ENCODE measurements at regions not wholly inside any gene's neighbourhood (a gene's known extent, or its start where the extent isn't known, plus 50 kb on each side); places are given as distances from the start of the nearest gene placed in this dataset.

DNA sequence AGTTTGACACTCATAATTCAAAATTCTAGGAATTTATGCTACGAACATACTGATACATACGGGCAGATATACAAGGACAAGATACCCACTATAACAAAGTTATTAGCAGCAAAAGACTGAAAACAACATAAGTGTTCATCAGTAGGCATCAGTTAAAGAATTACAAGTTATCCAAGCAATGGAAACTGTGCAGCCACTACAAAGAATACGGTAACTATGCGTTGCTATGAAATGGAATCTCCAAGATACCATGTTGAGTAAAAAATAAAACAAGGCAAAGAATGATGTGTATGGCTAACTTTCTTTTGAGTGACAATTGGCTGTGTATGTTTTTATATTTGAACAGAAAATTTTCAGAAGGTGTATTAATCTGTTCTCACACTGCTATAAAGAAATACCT is 151.7 kb downstream of the ADAMTS15 start:
- TF ChIP-seq TAF1 (IDR thresholded peaks at IDR 0.05; ENCODE audit: borderline replicate concordance, insufficient read depth, low read length) (no peak), POLR2AphosphoS5 (IDR thresholded peaks at IDR 0.05; ENCODE audit: low read depth, low read length) (no peak), FOXP2 (optimal IDR thresholded peaks at IDR 0.05; ENCODE audit: borderline replicate concordance, extremely low read depth, extremely low read length, insufficient read depth) (no peak), SIN3A (IDR thresholded peaks at IDR 0.05; ENCODE audit: borderline replicate concordance, insufficient read depth, low read length) (no peak)
- TF ChIP-seq, protein P1, sequence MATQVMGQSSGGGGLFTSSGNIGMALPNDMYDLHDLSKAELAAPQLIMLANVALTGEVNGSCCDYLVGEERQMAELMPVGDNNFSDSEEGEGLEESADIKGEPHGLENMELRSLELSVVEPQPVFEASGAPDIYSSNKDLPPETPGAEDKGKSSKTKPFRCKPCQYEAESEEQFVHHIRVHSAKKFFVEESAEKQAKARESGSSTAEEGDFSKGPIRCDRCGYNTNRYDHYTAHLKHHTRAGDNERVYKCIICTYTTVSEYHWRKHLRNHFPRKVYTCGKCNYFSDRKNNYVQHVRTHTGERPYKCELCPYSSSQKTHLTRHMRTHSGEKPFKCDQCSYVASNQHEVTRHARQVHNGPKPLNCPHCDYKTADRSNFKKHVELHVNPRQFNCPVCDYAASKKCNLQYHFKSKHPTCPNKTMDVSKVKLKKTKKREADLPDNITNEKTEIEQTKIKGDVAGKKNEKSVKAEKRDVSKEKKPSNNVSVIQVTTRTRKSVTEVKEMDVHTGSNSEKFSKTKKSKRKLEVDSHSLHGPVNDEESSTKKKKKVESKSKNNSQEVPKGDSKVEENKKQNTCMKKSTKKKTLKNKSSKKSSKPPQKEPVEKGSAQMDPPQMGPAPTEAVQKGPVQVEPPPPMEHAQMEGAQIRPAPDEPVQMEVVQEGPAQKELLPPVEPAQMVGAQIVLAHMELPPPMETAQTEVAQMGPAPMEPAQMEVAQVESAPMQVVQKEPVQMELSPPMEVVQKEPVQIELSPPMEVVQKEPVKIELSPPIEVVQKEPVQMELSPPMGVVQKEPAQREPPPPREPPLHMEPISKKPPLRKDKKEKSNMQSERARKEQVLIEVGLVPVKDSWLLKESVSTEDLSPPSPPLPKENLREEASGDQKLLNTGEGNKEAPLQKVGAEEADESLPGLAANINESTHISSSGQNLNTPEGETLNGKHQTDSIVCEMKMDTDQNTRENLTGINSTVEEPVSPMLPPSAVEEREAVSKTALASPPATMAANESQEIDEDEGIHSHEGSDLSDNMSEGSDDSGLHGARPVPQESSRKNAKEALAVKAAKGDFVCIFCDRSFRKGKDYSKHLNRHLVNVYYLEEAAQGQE (IDR thresholded peaks at IDR 0.05; ENCODE audit: insufficient read depth in 1 of 2, low read depth in 2 of 2, low read length in 2 of 2): no peak

DNA sequence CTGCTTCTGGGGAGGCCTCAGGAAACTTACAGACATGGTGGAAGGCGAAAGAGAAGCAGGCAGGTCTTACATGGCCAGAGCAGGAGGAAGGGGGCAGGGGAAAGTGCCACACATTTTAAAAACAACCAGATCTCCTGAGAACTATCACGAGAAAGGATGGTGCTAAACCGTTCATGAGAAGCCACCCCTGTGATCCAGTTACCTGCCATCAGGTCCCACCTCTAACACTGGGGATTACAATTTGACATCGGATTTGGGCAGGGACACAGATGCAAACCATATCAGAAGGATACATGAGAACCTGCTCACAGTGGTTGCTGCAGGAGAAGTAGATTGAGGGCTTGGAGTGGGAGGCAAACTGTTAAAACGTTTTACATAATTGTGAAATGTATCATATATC is 152.2 kb downstream of the ADAMTS15 start:
- TF ChIP-seq FOXP2 (optimal IDR thresholded peaks at IDR 0.05; ENCODE audit: borderline replicate concordance, extremely low read depth, extremely low read length, insufficient read depth): no peak
- TF ChIP-seq, protein P1 (IDR thresholded peaks at IDR 0.05; ENCODE audit: insufficient read depth in 1 of 2, low read depth in 2 of 2, low read length in 2 of 2): no peak
- TF ChIP-seq POLR2AphosphoS5 (IDR thresholded peaks at IDR 0.05; ENCODE audit: low read depth, low read length): no peak
- no peak for TF ChIP-seq SIN3A (IDR thresholded peaks at IDR 0.05; ENCODE audit: borderline replicate concordance, insufficient read depth, low read length)
- TF ChIP-seq TAF1 (IDR thresholded peaks at IDR 0.05; ENCODE audit: borderline replicate concordance, insufficient read depth, low read length): no peak

DNA sequence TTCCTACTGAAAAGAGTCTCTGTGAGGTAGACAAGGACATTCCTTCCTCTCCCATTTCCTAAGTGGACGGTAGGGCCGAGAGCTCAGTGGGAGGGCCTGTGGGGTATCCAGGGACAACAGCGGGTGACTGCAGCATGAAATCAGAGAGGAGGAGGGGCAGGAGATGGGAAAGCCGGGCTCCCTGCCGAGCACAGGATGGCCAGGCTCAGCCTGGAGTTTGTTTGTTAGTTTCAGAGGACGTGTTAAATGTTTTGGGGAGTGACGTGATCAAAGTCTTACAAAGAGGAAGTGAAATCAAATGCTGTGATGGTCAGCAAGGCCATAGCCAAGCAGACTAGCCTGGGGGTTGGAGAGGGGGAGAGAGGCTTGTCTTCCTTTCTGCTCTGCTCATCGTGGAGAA is 152.7 kb downstream of the ADAMTS15 start:
- TF ChIP-seq POLR2AphosphoS5 (IDR thresholded peaks at IDR 0.05; ENCODE audit: low read depth, low read length) (no peak), TAF1 (IDR thresholded peaks at IDR 0.05; ENCODE audit: borderline replicate concordance, insufficient read depth, low read length) (no peak), FOXP2 (optimal IDR thresholded peaks at IDR 0.05; ENCODE audit: borderline replicate concordance, extremely low read depth, extremely low read length, insufficient read depth) (no peak), SIN3A (IDR thresholded peaks at IDR 0.05; ENCODE audit: borderline replicate concordance, insufficient read depth, low read length) (no peak)
- TF ChIP-seq, protein P1 (IDR thresholded peaks at IDR 0.05; ENCODE audit: insufficient read depth in 1 of 2, low read depth in 2 of 2, low read length in 2 of 2): no peak

DNA sequence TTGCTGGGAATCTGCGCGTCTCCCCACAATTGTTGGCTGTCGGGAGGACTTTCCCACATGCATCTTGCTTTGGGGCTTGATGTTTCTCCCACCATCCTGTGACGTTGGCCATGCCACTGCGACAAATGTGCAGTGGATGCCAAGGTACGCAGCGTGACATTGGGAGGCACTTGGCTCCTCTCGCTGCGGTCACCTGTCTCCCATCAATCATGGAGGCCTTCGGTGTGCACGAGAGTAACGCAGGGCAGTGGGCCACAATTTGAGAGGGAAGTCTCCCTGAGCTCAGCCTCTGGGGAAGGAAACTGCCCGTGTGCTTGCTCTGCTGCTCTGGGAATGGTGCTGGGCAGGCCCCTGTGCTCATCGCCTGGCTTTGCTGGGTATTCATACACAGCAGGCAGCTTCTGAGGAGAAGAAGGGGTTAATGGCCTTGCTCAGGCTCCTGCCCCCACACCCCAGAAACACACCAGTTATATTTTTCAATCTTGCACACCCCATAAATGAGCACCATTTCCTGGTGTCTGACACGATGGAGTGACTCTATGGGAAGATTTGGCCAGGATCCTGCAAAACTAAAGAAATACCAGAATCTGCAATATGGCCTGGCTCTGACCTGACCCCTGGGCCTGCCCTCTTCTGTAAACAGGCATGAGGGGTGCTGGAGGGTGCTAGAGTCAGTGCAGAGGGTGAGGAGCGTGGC is 153.5 kb downstream of the ADAMTS15 start:
- TF ChIP-seq, protein P1 (IDR thresholded peaks at IDR 0.05; ENCODE audit: insufficient read depth in 1 of 2, low read depth in 2 of 2, low read length in 2 of 2): no peak
- no peak for TF ChIP-seq SIN3A (IDR thresholded peaks at IDR 0.05; ENCODE audit: borderline replicate concordance, insufficient read depth, low read length)
- TF ChIP-seq FOXP2 (optimal IDR thresholded peaks at IDR 0.05; ENCODE audit: borderline replicate concordance, extremely low read depth, extremely low read length, insufficient read depth): no peak
- no peak for TF ChIP-seq TAF1 (IDR thresholded peaks at IDR 0.05; ENCODE audit: borderline replicate concordance, insufficient read depth, low read length)

Measured in PFSK-1 (cell line).